GM20000 (cell line): ENCODE measurements at regions not wholly inside any gene's neighbourhood (a gene's known extent, or its start where the extent isn't known, plus 50 kb on each side); places are given as distances from the start of the nearest gene placed in this dataset.

Experiments used
- DNase-seq: peaks from one replicate; pipeline ENCODE4 v3.0.0; 2012; ENCODE audit warnings: low spot score
- CTCF ChIP-seq: IDR thresholded peaks from 2 replicates; pipeline ENCODE4 v1.5.1; 2012; ENCODE audit warnings: mild to moderate bottlenecking, control low read depth; ENCODE audit errors: extremely low read depth, missing control alignments

- DNase-seq = no peak
- no peak for TF ChIP-seq CTCF
These were observed 93.3 kb upstream of the CELF4 start for GRCh38 chr18:37658894-37659293.

DNA sequence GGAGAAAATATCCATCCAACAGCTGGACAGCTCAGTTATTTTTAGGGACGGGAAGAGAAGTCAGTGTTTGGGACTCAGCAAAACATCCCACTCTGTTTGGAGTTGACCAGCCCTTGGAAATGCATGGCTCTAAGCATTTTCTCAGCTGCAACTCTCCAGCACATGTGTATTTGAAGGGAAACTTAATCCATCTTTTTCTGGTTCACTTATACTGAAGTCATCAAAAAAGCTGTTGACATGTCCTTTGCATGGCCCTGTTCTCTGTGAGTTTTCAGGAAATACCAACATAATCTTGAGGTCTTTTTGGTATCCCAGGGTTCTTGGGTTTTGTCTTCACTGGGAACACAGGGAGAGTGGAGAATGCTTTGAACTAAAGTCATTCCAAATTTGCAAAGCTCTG, 91.9 kb upstream of the CELF4 start:
- TF ChIP-seq CTCF = no peak
- no peak for DNase-seq

DNA sequence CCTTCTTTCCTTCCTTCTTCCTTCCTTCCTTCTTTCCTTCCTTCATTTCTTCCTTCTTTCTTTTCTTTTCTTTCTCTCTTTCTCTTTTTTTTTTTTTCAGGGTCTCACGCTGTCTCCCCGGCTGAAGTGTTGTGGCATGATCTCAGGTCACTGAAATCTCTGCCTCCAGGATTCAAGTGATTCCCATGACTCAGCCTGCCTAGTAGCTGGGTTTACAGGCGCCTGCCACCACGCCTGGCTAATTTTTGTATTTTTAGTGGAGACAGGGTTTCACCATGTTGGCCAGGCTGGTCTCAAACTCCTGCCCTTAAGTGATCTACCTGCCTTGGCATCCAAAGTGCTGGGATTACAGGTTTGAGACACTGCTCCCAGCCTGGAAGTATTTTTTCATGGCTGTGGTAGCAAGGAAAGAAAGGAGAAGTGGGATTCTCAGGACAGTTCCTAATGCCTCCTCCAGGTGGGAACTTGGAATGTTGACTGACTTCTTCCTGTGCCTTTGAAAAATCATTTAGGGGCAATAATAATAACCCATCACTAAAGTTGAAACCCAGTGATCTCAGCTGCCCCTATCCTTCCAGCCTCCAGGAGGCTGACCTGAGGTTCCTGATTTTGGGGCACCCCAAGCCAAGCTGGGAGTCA, 89.3 kb upstream of the CELF4 start:
- no peak for TF ChIP-seq CTCF
- no peak for DNase-seq

- no peak for DNase-seq
- TF ChIP-seq CTCF = no peak
These were observed 88.4 kb upstream of the CELF4 start for GRCh38 chr18:37654034-37654433.

GRCh38 chr18:37653618-37654017, 88.0 kb upstream of the CELF4 start:
- no peak for TF ChIP-seq CTCF
- no peak for DNase-seq

DNA sequence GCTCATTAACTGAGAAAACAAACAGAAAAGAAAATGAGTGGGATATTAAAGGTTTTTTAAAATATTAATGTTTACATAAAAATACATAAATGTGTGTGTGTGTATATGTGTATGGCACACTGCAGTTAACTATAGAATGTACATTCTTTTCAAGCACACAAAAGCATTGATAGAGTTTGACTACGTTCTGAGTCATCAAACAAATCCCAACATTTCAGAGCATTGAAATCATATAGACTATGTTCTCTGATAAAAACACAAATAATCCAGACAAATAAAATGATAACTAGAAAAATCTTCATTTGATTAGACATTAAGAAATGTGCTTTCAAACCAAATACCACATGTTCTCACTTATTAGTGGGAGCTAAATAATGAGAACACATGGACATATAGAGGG, 84.3 kb upstream of the CELF4 start:
- no peak for DNase-seq
- no peak for TF ChIP-seq CTCF

GRCh38 chr18:37649416-37649815, 83.8 kb upstream of the CELF4 start:
- DNase-seq = no peak

More at GRCh38 chr18:37649416-37649815, 83.8 kb upstream of the CELF4 start:
- no peak for TF ChIP-seq CTCF
